GM12872 (cell line): ENCODE measurements at regions not wholly inside any gene's neighbourhood (a gene's known extent, or its start where the extent isn't known, plus 50 kb on each side); places are given as distances from the start of the nearest gene placed in this dataset.

ENCODE experiments used
- CTCF ChIP-seq: IDR thresholded peaks from 3 replicates; pipeline ENCODE4 v1.5.1; 2011; ENCODE audit warnings: low read depth, mild to moderate bottlenecking, low read length, moderate library complexity; ENCODE audit not compliant: insufficient read depth

- TF ChIP-seq CTCF: no peak
Observed at GRCh38 chrX:98646351-98646750, 1762.6 kb downstream of the RPA4 start.

- TF ChIP-seq CTCF: no peak
Observed at GRCh38 chrX:98654565-98654964, 1755.5 kb downstream of the PCDH19 start.
